ENCODE measurements at regions not wholly inside any gene's neighbourhood (a gene's known extent, or its start where the extent isn't known, plus 50 kb on each side); places are given as distances from the start of the nearest gene placed in this dataset.

DNA sequence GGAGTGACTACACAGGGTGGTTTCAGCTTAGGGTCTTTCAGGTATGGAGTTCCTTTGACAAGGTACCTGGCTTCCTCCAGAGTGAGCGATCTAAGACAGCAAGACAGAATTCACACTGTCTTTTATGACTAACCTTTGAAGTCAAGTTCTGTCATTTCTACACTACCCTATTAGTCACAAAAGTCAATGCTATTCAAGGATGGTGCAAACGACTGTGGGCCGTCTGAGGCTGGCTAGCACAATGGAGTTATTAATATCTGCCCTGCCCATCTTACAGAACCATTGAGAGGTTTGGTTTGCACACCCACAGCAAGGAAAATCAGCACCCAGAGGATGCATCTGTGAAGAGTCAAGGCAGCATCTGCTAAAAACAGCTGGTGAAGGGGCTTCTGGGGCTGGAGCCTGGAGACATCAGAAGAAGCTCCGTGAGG is 62.9 kb upstream of the XCR1 start:
- H4K91ac ChIP-seq (ENCODE audit: insufficient read depth, low read depth, low read length), result no peak overlapping the region
- H3K4ac ChIP-seq (ENCODE audit: low read depth, low read length), result no peak overlapping the region
- no TSS peak for BruUV-seq (replicated peaks)
- no peak overlapping the region for H2AFZ ChIP-seq (replicated peaks; ENCODE audit: low read length, poor library complexity)
- no peaks in the 10 kb centered on the region for H3K36me3 ChIP-seq (ENCODE audit: control insufficient read depth, insufficient read depth, low read length)
- in situ Hi-C loops (cut with MboI; ENCODE audit: low sequenced_read_pairs), result loop anchor here (25.0 kb wide), 1 partner anchor 1053 kb away; the partner anchor contains the start of gene CLEC3B
- dilution Hi-C loops (cut with HindIII; ENCODE audit: low sequenced_read_pairs, unreplicated experiment), result no loop called here
- no peak overlapping the region for H2AK9ac ChIP-seq (replicated peaks; ENCODE audit: low read depth, low read length, poor library complexity)
- H3K79me1 ChIP-seq (ENCODE audit: low read depth in 1 of 2, low read length in 2 of 2), result no peaks in the 10 kb centered on the region
- no peak overlapping the region for H2BK20ac ChIP-seq (ENCODE audit: low read depth, low read length)
- H3K27me3 ChIP-seq (ENCODE audit: control insufficient read depth, insufficient read depth, low read length), result peaks cover 5% of the 10 kb centered on the region; the same call in 1 of the 2 replicates
- H4K5ac ChIP-seq (ENCODE audit: low read depth, low read length), result no peak overlapping the region
- no peak overlapping the region for H3K4me2 ChIP-seq (ENCODE audit: low read depth, low read length)
- ATAC-seq (ENCODE audit: low read depth) (no peak), DNase-seq (no peak)
- ChIA-PET CTCF (interaction anchor here (0.5 to 2.7 kb wide), 2 partner anchors 119 to 177 kb away, joined by 4 to 8 read pairs; partner anchors contain the start of gene CCR1), POLR2A (ENCODE audit: unreplicated experiment) (no interaction called here)
- peaks cover 3% of the 10 kb centered on the region; the same call in 1 of the 2 replicates for H3K9me1 ChIP-seq (ENCODE audit: insufficient read depth, low read length)
- H3K23ac ChIP-seq (ENCODE audit: low read depth, low read length), result no peak overlapping the region
- WGBS, 2 experiments (ENCODE audit: extremely low coverage in 2 of 2, insufficient read length in 1 of 2), result no CpG with 5 or more reads among the region's 4 CpGs
- no peak overlapping the region for H2BK15ac ChIP-seq (ENCODE audit: low read depth, low read length)
- H4K8ac ChIP-seq (ENCODE audit: low read depth in 2 of 2, low read length in 2 of 2), result no peak overlapping the region
- H3K56ac ChIP-seq (ENCODE audit: extremely low read depth, insufficient read depth, low read length), result no peak overlapping the region
- H4K20me1 ChIP-seq (ENCODE audit: insufficient read depth, low read length), result no peaks in the 10 kb centered on the region
- no peak overlapping the region for H3K18ac ChIP-seq (ENCODE audit: low read depth, low read length)
- no peak for TF ChIP-seq POLR2A (IDR thresholded peaks at IDR 0.05; ENCODE audit: low read depth, low read length)
- TF ChIP-seq CHD1 (IDR thresholded peaks at IDR 0.05; ENCODE audit: low read depth, low read length), result no peak
- TF ChIP-seq CEBPB (IDR thresholded peaks at IDR 0.05; ENCODE audit: low read depth, low read length), result no peak
- TF ChIP-seq RCOR1 (IDR thresholded peaks at IDR 0.05; ENCODE audit: insufficient replicate concordance, low read length), result no peak
- no peak for TF ChIP-seq MXI1 (IDR thresholded peaks at IDR 0.05; ENCODE audit: borderline replicate concordance, low read depth, low read length)
- no peak for TF ChIP-seq SMC3 (IDR thresholded peaks at IDR 0.05; ENCODE audit: low read depth, low read length)
- TF ChIP-seq ELK1 (IDR thresholded peaks at IDR 0.05; ENCODE audit: borderline replicate concordance, low read depth, low read length), result no peak
- TF ChIP-seq, protein P1, sequence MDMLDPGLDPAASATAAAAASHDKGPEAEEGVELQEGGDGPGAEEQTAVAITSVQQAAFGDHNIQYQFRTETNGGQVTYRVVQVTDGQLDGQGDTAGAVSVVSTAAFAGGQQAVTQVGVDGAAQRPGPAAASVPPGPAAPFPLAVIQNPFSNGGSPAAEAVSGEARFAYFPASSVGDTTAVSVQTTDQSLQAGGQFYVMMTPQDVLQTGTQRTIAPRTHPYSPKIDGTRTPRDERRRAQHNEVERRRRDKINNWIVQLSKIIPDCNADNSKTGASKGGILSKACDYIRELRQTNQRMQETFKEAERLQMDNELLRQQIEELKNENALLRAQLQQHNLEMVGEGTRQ (IDR thresholded peaks at IDR 0.05; ENCODE audit: low read depth, low read length), result no peak
- TF ChIP-seq, protein P2, sequence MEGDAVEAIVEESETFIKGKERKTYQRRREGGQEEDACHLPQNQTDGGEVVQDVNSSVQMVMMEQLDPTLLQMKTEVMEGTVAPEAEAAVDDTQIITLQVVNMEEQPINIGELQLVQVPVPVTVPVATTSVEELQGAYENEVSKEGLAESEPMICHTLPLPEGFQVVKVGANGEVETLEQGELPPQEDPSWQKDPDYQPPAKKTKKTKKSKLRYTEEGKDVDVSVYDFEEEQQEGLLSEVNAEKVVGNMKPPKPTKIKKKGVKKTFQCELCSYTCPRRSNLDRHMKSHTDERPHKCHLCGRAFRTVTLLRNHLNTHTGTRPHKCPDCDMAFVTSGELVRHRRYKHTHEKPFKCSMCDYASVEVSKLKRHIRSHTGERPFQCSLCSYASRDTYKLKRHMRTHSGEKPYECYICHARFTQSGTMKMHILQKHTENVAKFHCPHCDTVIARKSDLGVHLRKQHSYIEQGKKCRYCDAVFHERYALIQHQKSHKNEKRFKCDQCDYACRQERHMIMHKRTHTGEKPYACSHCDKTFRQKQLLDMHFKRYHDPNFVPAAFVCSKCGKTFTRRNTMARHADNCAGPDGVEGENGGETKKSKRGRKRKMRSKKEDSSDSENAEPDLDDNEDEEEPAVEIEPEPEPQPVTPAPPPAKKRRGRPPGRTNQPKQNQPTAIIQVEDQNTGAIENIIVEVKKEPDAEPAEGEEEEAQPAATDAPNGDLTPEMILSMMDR (conservative IDR thresholded peaks at IDR 0.05; ENCODE audit: low read depth, low read length), result no peak
- no peak for TF ChIP-seq RFX5 (IDR thresholded peaks at IDR 0.05; ENCODE audit: low read depth, low read length)
- TF ChIP-seq NFE2L2 (IDR thresholded peaks at IDR 0.05; ENCODE audit: low read depth, low read length), result no peak
- TF ChIP-seq MAZ (IDR thresholded peaks at IDR 0.05; ENCODE audit: borderline replicate concordance, low read depth, low read length), result no peak
- TF ChIP-seq FOS (IDR thresholded peaks at IDR 0.05; ENCODE audit: low read depth, low read length), result no peak
- no peak for TF ChIP-seq BHLHE40 (IDR thresholded peaks at IDR 0.05; ENCODE audit: low read depth, low read length)
- no peak for TF ChIP-seq MAFK (IDR thresholded peaks at IDR 0.05; ENCODE audit: low read depth, low read length)
- no peak for TF ChIP-seq RAD21 (IDR thresholded peaks at IDR 0.05; ENCODE audit: low read length)
- no peaks in the 10 kb centered on the region for H3K9me3 ChIP-seq (ENCODE audit: control insufficient read depth, insufficient read depth, low read length)
- H2BK5ac ChIP-seq (ENCODE audit: low read depth, low read length, poor library complexity, severe bottlenecking), result no peak overlapping the region
- intact Hi-C loops (cut with micrococcal nuclease), result no loop called here
- no peak overlapping the region for H3K4me3 ChIP-seq (ENCODE audit: insufficient read depth, low read depth, low read length)
- no peak overlapping the region for H2AK5ac ChIP-seq (ENCODE audit: low read depth, low read length)
- peaks cover 5% of the 10 kb centered on the region for H3K4me1 ChIP-seq (ENCODE audit: control insufficient read depth, insufficient read depth, low read length)
- H3K9ac ChIP-seq (ENCODE audit: low read depth, low read length), result no peak overlapping the region
- no peak overlapping the region for H3K27ac ChIP-seq (ENCODE audit: insufficient read depth, low read length)
- no peak overlapping the region for H2BK120ac ChIP-seq (ENCODE audit: low read depth, low read length)
- no peak overlapping the region for H3K14ac ChIP-seq (replicated peaks; ENCODE audit: low read depth, low read length)

Data from IMR-90 (cell line).